NCI-H748 (cell line): ENCODE measurements at regions not wholly inside any gene's neighbourhood (a gene's known extent, or its start where the extent isn't known, plus 50 kb on each side); places are given as distances from the start of the nearest gene placed in this dataset.
"Not testable (repeated sequence)": the region's sequence is repeated elsewhere in the genome, so short reads cannot be mapped to it uniquely, and the experiment has no call there.

Source experiments
- DNase-seq: peaks from one replicate; lab custom pipeline; 2025; ENCODE audit not compliant: unreplicated experiment; lab: John Stamatoyannopoulos, UW

DNA sequence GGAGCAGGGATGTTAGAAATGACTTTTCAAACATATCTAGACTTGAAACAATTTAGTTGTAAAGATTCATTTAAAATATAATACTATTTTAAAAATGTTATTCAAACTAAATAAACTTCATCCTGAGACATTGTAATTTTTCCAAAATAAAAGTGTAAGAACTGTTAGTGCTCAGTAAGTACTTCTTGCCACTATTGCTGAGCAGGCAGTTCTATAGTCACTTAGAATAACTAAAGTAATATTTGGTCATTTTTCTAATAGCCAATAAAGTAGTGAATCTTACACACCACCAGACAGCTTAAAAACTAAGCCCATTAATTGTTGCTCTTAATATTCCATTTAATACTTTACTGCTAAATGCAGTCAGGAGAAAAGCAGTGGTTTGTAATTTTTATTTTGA is 1120.0 kb upstream of the CDH10 start:
- DNase-seq = no peak

- peak; percentile 34 for DNase-seq
These were observed 1119.0 kb upstream of the CDH10 start for GRCh38 chr5:25763781-25764180.

DNA sequence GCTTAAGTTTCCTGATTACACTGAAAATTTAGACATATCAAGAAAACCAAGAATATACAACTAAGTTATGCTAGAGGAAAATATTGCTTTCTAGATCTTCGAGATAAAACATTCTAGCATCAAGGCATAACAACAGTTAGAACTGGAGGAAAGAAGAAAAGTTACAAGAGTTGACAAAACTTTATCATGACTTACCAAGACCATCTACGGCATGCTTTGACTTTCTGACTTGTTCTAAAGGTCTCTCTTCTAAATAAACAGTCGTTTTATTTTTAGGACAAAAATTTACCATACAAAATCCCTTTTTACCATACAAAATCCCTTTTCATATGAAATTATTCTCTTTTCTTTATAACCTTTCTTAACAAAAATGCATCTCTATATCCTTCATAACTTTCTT is 1110.1 kb upstream of the CDH10 start:
- DNase-seq = peak; percentile 40

DNA sequence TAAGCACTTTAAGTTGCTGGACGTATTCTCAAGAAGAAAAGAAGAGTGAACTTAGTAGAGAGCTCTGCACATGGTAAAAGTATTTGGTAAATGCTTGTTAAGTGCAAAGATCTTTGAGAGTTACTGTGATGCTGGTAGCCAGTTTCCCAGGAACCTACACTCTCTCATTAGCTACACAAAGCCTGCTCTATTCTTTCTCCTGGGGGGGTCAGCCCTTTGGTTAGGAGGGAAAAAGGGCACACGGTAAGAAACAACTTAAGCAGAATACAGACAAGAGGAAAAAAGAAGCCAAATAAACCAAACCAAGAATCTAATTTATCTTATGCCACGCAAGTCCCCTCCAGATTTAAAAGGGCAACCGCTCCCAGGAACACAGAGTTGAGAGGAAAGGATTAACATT is 1100.1 kb upstream of the CDH10 start:
- DNase-seq = no peak

DNA sequence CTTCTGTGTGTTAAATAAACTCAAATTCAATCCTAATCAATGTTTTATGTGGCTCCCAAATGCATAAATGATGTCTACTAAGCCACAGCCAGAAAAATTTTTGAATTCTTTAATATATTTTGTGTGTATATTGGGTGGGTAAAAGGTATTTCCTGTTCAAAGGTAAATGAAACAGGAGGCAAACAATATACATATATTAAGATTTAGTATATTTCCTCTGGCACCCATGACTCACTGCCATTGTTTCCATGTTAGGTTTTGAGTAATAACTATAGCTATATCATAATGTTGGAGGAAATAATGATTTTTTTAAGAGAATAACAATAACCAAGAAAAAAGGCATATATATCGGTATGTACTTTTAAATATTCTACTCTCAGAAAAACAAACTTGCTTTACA is 1071.9 kb upstream of the CDH10 start:
- DNase-seq = no peak

DNA sequence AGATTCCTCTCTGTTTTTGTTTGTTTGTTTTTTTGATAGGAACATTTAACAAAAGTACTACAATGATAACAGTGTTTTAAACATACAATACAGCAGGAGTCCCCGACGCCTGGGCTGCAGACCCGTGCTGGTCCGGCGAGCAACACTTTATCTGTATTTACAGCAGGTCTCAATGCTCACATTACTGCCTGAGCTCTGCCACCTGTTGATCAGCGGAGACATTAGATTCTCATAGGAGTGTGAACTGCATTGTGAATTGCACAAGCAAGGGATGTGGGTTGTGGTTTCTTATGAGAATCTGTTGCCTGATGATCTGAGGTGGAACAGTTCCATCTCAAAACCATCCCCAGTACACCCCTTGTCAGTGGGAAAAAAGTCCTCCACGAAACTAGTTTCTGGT is 1068.5 kb upstream of the CDH10 start:
- DNase-seq = peak; percentile 69

DNA sequence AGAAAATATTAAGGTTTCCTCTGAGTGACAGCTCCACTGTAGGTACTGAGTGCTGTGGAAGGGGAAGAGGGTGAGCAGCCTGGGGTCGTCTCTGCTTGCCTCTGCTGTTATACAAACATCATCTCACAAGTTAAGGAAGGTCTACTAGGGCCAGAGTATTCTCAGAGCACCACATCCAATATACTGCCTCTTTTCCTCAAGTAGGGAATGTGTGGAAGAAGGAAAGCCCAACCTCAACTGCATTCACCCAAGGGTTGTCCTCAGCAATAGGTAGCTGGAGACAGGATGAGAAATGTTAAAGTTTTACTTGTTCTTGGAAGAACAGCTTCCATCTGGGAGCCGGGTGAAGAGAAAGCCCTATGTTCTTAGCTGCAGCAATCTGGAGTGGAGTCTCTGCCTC is 1062.3 kb upstream of the CDH10 start:
- no peak for DNase-seq

DNA sequence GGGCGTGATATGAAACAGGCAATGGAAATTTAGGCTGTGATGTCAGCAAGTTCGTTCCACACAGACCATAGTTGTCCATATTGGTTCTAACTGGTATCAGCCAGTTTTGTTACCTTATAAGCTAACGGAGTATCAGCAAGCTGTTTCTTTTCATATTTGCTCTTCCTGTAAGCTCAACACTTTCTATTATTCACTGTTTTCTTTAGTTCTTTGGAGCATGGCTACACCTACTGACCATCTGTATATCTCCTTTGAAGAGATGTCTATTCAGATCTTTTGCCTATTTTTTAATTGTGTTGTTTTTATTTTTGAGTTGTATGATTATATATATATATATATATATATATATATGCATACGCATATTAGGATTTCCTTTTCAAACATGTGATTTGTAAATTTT is 1057.2 kb upstream of the CDH10 start:
- peak; percentile 37 for DNase-seq

GRCh38 chr5:25694801-25695200 is 1050.0 kb upstream of the CDH10 start:
- no peak for DNase-seq

DNA sequence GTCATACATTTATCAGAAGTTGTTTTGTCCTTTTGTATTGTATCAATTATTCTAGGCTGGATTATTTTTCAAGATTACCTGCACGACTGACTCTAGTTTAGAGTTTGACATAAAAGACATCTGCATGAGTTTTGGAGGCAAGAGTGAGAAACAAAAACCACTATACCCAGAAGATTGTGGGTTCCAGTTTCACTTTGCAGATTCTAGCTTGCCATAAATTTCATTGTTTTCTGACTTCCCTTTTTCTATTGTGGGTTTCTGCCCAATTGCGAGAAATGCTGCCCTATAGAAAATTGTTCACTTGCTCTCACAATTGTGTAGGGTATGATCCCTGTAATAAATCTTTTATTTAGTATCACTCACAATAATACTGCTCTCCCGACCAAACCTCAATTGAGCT is 1043.4 kb upstream of the CDH10 start:
- no peak for DNase-seq

DNA sequence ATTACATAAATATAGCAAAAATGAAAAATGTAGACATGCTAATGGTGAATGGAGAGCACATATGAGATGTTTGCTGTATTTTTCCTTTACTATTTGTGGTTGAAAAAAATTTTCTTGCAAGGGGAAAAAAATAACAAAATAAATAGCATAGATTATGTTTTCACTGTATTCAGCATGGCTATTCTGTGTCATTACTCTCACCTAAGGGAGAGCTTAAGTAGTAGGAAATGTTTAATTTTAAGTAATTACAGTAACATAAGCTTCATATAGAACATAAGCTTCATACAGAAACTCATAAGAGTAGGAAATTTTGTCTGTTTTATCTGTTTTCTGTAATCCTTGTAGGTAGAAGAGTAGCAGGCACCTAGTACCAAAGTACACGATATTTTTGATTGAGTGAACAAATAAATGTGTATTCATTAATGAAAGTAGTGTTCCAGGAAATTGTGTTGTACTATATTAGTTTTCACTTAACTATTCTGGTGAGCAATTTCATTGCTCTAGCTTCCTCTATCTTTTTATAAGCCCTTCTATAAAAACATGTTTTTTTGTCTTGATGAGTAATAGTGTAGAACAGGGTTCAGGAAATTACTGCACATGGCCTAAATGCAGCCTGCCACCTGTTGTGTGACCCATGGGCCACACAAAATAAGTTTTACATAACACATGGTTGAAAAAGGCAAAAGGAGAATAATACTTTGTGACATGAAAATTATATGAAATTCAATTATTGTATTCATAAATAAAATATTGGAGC is 1025.0 kb upstream of the CDH10 start:
- no peak for DNase-seq

- no peak for DNase-seq
These were observed 1017.8 kb upstream of the CDH10 start for GRCh38 chr5:25662610-25663009.

GRCh38 chr5:25650316-25650715 is 1005.5 kb upstream of the CDH10 start:
- DNase-seq = not testable (repeated sequence)

DNA sequence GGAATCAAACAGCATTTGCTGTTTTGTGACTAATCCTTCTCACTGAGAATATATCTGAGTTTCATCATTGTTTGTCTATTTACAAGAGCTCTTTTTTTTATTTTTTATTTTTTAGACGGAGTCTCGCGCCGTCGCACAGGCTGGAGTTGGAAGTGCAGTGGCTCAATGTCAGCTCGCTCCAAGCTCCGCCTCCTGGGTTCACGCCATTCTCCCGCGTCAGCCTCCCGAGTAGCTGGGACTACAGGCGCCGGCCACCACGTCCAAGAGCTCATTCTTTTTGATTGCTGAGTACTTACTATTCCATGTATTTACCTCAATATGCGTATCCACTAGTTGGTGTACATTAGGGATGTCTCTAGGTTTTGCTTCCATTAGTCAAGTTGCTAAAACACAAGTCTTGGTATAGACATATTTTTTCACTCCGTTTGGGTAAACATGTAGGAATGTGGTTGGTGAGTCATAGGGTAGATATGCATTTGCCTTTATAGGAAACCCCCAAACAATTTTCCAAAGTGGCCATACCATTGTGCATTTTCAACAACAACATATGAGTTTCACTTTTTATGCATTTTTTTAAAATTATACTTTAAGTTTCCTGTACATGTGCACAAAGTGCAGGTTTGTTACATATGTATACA is 1005.0 kb upstream of the CDH10 start:
- no peak for DNase-seq

GRCh38 chr5:25646421-25647341 is 1001.9 kb upstream of the CDH10 start:
- DNase-seq = no peak

- DNase-seq = peak; percentile 44
These were observed 996.3 kb upstream of the CDH10 start for GRCh38 chr5:25641124-25641523.

DNA sequence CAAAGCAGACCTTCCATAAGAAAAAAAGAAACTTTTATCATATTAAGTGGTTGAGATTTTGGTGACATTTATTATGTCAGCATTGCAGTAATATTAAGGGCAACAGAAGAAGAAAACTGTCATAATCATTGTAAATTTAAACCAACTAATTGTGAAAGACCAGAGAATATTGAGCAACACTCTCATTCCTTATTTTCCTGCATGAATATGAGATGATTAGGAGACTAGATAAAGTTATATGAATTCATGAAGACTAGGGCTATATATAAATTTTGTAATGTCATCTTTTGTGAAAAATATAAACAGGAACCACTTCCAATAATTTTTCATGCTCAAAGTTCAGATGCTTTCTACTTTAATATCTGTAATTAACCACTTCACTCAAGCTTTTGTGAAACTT is 974.5 kb upstream of the CDH10 start:
- DNase-seq = no peak

- DNase-seq = peak; percentile 30
These were observed 974.0 kb upstream of the CDH10 start for GRCh38 chr5:25618821-25619220.

DNA sequence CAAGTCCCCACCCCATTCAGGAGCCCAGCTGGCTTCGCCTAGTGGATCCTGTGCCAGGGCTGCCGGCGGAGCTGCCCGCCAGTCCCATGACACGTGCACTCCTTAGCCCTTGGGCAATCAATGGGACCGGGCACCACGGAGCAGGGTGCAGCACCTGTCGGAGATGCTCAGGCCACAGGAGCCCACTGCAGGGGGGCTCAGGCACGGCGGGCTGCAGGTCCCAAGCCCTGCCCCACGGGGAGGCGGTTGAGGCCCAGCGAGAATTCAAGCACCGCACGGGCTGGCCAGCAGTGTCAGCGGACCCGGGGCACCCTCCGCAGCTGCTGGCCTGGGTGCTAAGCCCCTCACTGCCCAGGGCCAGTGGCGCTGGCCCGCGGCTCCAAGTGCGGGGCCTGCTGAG is 969.7 kb upstream of the CDH10 start:
- DNase-seq = no peak

DNA sequence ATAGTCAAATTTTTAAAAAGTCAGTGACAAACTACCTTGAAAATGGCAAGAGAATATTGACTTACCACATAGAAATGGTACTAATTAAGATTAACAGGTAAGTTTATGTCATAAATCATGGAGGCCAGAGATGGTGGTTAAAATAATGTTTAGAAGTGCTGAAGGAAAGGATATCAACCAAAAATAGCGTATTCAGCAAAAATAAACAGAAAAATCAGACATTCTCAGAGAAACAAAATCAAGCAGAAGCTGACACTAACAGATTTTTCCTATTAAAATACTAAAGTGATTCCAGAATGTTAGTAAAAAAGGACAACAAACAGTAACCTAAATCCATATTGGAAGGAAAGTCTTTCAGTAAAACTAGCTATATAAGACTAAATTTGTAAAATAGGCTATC is 959.9 kb upstream of the CDH10 start:
- DNase-seq = no peak

DNA sequence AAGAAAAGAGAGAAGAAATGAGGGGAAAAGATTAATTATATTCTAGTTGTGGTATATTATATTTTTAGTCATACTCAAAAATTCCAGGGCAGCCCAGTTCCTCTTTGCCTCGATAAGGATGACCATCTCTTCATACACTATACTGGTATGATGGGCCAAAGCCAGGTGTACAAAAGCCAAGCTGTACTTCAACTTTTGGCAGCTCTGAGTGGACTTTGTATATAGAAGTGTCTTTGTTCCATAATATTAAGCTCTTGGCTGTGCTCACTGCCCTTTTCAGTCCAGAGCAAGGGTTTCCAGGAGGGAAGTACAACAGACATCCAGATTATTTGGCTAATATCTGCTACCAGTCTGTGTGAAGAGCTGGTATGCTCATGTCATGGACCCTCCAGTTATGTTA is 934.3 kb upstream of the CDH10 start:
- no peak for DNase-seq

DNA sequence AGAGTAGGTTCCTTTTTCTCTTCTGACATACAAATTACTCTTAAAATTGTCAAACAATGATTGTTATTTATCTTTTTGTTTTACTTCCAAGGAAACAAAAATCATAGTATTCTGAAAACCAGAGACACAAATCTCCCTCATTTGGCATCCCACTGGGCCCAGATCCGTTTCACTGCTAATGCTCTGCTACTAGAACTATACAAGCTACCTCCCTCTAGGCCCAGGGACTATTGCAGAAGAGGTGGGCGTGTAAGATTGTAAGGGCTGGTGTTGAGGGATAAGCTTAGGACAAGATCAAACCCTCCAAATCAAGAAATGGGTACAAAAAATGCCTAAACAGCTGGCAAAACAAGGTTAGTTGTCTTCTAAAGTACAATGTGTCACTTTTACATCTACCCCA is 928.9 kb upstream of the CDH10 start:
- no peak for DNase-seq
